Sigmoid colon (tissue), 6 donors: ENCODE measurements at regions not wholly inside any gene's neighbourhood (a gene's known extent, or its start where the extent isn't known, plus 50 kb on each side); places are given as distances from the start of the nearest gene placed in this dataset.

ENCODE experiments used
- DNase-seq: peaks from one replicate; pipeline ENCODE4 v3.0.0-alpha.2; 2019
- H3K27ac ChIP-seq, 4 donors: fragments of 200-600 bp; sonication (generic); one replicate each; pipeline ENCODE4 v1.5.1; 2016 to 2019; ENCODE audit warnings: mild to moderate bottlenecking in 1 of 4
- H3K27me3 ChIP-seq, 3 donors: fragments of 200-600 bp; sonication (generic); one replicate each; pipeline ENCODE4 v1.5.1; 2019; ENCODE audit warnings: mild to moderate bottlenecking in 1 of 3
- H3K36me3 ChIP-seq, 4 donors: fragments of 200-600 bp; sonication (generic); one replicate each; pipeline ENCODE4 v1.5.1; 2016 to 2019
- H3K4me1 ChIP-seq, 4 donors: fragments of 200-600 bp; sonication (generic); one replicate each; pipeline ENCODE4 v1.5.1; 2017 to 2019
- H3K4me3 ChIP-seq, 4 donors: fragments of 200-600 bp; sonication (generic); one replicate each; pipeline ENCODE4 v1.5.1; 2017 to 2019; ENCODE audit warnings: mild to moderate bottlenecking in 2 of 4, moderate library complexity in 1 of 4
- H3K9me3 ChIP-seq, 4 donors: fragments of 200-600 bp in 3 of 4; sonication (generic) in 3 of 4; one replicate each; pipeline versions ENCODE4 v1.5.1 to v1.6.1; 2013 to 2019
- EP300 ChIP-seq, 4 donors: sonication (generic); formaldehyde crosslinking; IDR thresholded peaks; one replicate each; pipeline ENCODE4 v1.6.1; 2017; ENCODE audit warnings: antibody characterized with exemption in 4 of 4
- POLR2A ChIP-seq, 2 donors: fragments of 450-650 bp; IDR thresholded peaks; one replicate each; pipeline ENCODE4 v1.6.1; 2016; ENCODE audit warnings: antibody characterized with exemption in 2 of 2, mild to moderate bottlenecking in 2 of 2, moderate library complexity in 2 of 2
- POLR2AphosphoS5 ChIP-seq, 4 donors: sonication (generic); formaldehyde crosslinking; IDR thresholded peaks; one replicate each; pipeline ENCODE4 v1.6.1; 2017; ENCODE audit warnings: antibody characterized with exemption in 4 of 4
- WGBS, 2 donors: extraction: QIAGEN DNeasy Blood & Tissue Kit; methylation state at CpG; one replicate each; pipeline ENCODE4 v1.1.7; 2013; 5-methylcytosine and 5-hydroxymethylcytosine counted together
- intact Hi-C: fragments of 100-400 bp; cut with DNase I; formaldehyde crosslinking; loops from one replicate; pipeline ENCODE4 v1.15.1; 2023
- TF ChIP-seq, protein P1 (sequence below), 4 experiments: fragments of 450-650 bp in 3 of 4; fragments of 200-600 bp in 1 of 4; IDR thresholded peaks; one replicate each; pipeline ENCODE4 v1.5.1; 2016 to 2019; ENCODE audit warnings: antibody characterized with exemption in 4 of 4, mild to moderate bottlenecking in 3 of 4, moderate library complexity in 2 of 4
- donor health status: healthy with polysubstance abuse.
- donor health status: healthy.

DNA sequence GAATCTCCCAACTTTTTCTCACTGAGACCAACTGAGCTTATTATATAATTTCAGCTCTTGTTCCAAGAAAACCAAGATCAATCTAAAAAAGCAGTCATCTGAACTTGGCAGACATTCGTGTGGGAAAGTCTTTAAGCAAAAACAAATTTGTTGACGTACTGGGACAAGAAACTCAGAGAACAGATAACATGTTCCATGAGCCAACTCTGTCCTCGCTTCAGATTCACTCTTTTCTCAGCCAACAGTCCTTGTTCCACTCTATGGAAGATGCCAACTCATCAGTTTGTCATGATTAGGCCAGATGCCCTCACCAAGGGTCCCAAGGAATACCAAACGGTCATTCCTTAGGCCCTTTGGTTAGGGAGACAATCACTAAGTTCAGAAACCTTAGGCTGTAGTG is 224.2 kb upstream of the CTAGE1 start:
- Histone ChIP-seq H3K4me3 (no peak overlapping the region), H3K27ac (no peak overlapping the region), H3K9me3 (no peaks in the 10 kb centered on the region), H3K27me3 (no peaks in the 10 kb centered on the region), H3K4me1 (no peaks in the 10 kb centered on the region), H3K36me3 (no peaks in the 10 kb centered on the region)
- 87% methylated on average over 4 of the region's 4 CpGs for WGBS, 2 donors
- intact Hi-C loops: no loop called here
- TF ChIP-seq, protein P1, sequence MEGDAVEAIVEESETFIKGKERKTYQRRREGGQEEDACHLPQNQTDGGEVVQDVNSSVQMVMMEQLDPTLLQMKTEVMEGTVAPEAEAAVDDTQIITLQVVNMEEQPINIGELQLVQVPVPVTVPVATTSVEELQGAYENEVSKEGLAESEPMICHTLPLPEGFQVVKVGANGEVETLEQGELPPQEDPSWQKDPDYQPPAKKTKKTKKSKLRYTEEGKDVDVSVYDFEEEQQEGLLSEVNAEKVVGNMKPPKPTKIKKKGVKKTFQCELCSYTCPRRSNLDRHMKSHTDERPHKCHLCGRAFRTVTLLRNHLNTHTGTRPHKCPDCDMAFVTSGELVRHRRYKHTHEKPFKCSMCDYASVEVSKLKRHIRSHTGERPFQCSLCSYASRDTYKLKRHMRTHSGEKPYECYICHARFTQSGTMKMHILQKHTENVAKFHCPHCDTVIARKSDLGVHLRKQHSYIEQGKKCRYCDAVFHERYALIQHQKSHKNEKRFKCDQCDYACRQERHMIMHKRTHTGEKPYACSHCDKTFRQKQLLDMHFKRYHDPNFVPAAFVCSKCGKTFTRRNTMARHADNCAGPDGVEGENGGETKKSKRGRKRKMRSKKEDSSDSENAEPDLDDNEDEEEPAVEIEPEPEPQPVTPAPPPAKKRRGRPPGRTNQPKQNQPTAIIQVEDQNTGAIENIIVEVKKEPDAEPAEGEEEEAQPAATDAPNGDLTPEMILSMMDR (IDR thresholded peaks at IDR 0.05): no peak
- TF ChIP-seq POLR2AphosphoS5 (IDR thresholded peaks at IDR 0.05): no peak
- TF ChIP-seq EP300 (IDR thresholded peaks at IDR 0.05): no peak
- TF ChIP-seq POLR2A (IDR thresholded peaks at IDR 0.05): no peak
- no peak for DNase-seq

DNA sequence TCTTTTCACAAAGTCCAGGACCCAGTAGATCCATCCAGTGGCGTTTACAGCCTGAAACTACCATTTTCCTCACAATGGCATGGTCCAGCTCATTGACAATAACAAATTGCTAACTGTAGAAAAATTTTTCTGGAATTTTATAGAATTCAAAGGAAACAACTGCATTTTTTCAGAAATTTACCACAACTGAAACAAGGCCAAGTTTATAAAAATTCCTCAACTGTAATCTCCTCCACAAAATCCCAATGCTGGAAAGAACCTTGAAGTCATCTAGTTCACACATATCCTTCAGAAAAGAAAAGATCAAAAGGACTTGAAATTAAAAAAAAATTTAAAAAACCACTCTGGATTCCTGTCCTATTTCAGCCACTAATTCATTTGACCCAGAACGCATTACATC is 226.0 kb upstream of the CTAGE1 start:
- no peaks in the 10 kb centered on the region for H3K36me3 ChIP-seq
- no peak for DNase-seq
- no peak overlapping the region for H3K4me3 ChIP-seq
- H3K27ac ChIP-seq: no peak overlapping the region
- H3K4me1 ChIP-seq: no peaks in the 10 kb centered on the region
- WGBS, 2 donors: 86 to 93% methylated on average over 2 of the region's 2 CpGs
- H3K27me3 ChIP-seq: no peaks in the 10 kb centered on the region
- intact Hi-C loops: no loop called here
- no peak for TF ChIP-seq EP300 (IDR thresholded peaks at IDR 0.05)
- TF ChIP-seq, protein P1 (IDR thresholded peaks at IDR 0.05): no peak
- TF ChIP-seq POLR2A (IDR thresholded peaks at IDR 0.05): no peak
- no peak for TF ChIP-seq POLR2AphosphoS5 (IDR thresholded peaks at IDR 0.05)
- no peaks in the 10 kb centered on the region for H3K9me3 ChIP-seq

DNA sequence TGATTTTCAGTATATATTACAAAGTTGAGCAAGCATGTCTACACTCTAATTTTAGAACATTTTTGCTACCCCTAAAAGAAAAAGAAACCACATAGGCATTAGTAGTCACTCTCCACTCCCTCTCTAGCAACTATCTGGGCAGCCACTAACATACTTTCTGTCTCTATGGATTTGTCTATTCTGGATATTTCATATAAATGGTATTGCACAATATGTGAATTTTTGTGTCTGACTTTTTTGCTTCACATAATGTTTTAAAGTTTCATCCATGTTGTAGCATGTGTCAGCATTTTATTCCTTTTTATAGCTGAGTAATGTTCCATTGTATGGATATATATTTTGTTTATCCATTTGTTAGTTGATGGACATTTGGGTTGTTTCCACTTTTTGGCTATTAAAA is 232.5 kb upstream of the CTAGE1 start:
- Histone ChIP-seq H3K27ac (no peak overlapping the region), H3K4me3 (no peak overlapping the region), H3K36me3 (no peaks in the 10 kb centered on the region), H3K9me3 (peaks cover 0 to 12% (median 0%) of the 10 kb centered on the region in 4 donors), H3K27me3 (no peaks in the 10 kb centered on the region), H3K4me1 (no peaks in the 10 kb centered on the region)
- DNase-seq: no peak
- TF ChIP-seq POLR2A (IDR thresholded peaks at IDR 0.05) (no peak), POLR2AphosphoS5 (IDR thresholded peaks at IDR 0.05) (no peak), EP300 (IDR thresholded peaks at IDR 0.05) (no peak)
- TF ChIP-seq, protein P1 (IDR thresholded peaks at IDR 0.05): no peak
- intact Hi-C loops: no loop called here

DNA sequence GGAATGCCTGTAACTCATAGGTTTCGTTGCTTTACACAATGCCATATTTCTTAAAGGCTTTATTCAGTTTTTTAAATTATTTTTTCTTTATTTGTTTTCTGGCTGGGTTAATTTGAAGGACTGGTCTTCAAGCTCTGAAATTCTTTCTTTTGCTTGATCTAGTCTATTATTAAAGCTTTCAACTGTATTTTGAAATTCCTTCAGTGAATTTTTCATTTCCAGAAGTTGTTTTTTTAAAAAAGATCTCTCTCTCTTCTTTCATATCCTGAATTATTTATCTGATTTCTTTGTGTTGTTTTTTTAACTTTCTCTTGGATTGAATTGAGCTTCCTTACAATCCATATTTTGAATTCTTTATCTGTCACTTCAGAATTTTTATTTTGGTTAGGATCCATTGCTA is 239.9 kb upstream of the CTAGE1 start:
- intact Hi-C loops: no loop called here
- Histone ChIP-seq H3K4me1 (no peaks in the 10 kb centered on the region), H3K4me3 (no peak overlapping the region), H3K27ac (no peak overlapping the region), H3K9me3 (peaks cover 0 to 3% (median 0%) of the 10 kb centered on the region in 4 donors), H3K27me3 (no peaks in the 10 kb centered on the region), H3K36me3 (no peaks in the 10 kb centered on the region)
- 77 to 79% methylated on average over 1 of the region's 1 CpG for WGBS, 2 donors
- no peak for DNase-seq
- TF ChIP-seq POLR2AphosphoS5 (IDR thresholded peaks at IDR 0.05): no peak
- no peak for TF ChIP-seq EP300 (IDR thresholded peaks at IDR 0.05)
- no peak for TF ChIP-seq POLR2A (IDR thresholded peaks at IDR 0.05)
- TF ChIP-seq, protein P1 (IDR thresholded peaks at IDR 0.05): no peak

DNA sequence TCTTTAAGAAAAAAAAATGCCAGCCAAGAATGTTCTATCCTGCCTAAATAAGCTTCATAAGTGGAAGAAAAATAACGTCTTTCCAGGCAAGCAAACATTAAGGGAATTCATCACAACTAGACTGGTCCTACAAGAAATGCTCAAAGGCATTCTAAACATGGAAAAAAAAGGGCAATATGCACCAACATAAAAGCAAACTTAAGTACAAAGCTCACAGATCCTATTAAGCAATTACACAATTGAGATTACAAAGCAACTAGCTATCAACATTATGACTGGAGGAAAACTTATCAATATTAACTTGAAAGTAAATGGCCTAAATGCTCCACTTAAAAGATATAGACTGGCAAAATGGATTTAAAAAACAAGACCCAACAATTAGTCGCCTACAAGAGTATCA is 240.6 kb upstream of the CTAGE1 start:
- no peak for DNase-seq
- Histone ChIP-seq H3K27me3 (no peaks in the 10 kb centered on the region), H3K36me3 (no peaks in the 10 kb centered on the region), H3K4me1 (no peaks in the 10 kb centered on the region), H3K27ac (no peak overlapping the region), H3K9me3 (peaks cover 0 to 2% (median under 1%) of the 10 kb centered on the region in 4 donors), H3K4me3 (no peak overlapping the region)
- 80 to 87% methylated on average over 2 of the region's 2 CpGs for WGBS, 2 donors
- intact Hi-C loops: no loop called here
- TF ChIP-seq, protein P1 (IDR thresholded peaks at IDR 0.05): no peak
- TF ChIP-seq POLR2A (IDR thresholded peaks at IDR 0.05) (no peak), POLR2AphosphoS5 (IDR thresholded peaks at IDR 0.05) (no peak), EP300 (IDR thresholded peaks at IDR 0.05) (no peak)
